ENCODE measurements at regions not wholly inside any gene's neighbourhood (a gene's known extent, or its start where the extent isn't known, plus 50 kb on each side); places are given as distances from the start of the nearest gene placed in this dataset.

DNA sequence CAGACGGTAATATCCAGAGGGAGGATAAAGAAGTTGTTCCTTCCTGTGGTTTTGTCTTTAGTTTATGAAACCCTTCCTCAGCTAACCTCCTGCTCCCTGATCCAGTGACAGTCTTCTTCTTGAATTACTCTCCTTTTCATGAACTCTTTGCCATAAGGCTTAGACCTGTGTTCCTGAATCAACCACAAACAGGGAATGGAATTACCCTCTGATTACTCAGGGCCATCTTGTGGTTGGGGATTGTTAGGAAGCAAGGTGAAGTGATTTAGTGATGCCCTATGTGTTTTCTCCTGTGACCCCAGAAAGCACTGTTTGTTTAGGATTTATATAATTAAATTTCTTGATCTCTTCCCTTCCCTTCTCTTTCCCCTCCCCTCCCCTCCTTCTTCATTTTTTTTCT is 409.1 kb downstream of the TAF11L14 start:
- DNase-seq (ENCODE audit: low spot score): no peak

DNA sequence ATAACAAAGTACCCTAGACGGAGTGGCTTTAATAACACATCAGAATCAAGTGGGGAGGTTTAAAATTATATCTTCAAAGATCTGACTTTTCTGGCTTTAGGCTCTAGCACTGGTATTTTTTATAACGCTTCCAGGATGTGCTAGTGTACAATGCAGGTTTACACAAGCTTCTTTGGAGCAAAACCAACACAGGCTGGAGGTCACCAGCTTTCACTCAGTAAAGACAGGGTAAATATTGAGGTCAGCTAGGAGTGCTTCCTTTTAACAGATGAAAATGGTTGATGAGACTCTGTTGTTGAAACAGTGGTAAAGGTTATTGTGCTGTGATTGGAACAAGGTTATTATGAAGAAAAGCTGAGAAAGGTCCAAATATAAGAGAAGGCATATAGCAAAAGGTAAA is 414.2 kb downstream of the TAF11L14 start:
- DNase-seq (ENCODE audit: low spot score): no peak

DNA sequence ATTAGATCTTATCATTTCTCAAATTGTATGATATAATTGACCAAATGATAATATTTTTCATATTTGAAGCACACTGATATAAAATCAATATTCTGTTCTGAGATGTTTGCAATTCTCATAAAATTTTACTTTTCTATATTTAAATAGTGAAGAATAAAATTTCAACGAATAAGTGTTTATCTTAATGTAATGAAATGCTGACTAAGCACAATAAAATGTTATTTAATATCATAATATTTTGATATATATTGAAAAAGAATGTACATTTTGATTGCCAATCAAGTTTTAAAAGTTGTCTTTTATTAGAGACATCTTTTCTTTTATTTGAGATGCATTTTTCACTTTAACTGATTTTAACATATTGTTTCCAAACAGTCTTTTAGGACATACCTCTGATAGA is 416.1 kb downstream of the TAF11L14 start:
- no peak for DNase-seq (ENCODE audit: low spot score)

DNA sequence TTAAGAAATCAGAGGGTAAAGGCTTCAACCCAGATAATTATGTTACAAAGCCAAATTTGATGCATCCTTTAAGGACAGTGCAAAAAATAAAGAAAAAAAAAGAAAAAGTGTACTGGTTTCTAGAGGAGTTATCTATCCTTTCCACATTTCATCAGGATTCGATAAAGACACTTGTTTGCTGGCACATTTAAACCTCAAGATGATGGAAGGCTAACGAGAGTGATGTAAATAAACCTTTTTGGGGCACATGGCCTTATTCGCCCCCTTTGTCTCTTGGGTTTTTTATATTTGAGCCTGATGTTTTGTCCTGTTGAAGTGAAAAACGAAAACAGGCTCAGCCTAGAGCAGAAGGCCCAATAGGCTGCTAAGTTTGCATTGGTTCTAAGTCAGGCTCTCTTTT is 416.5 kb downstream of the TAF11L14 start:
- DNase-seq (ENCODE audit: low spot score): no peak

DNA sequence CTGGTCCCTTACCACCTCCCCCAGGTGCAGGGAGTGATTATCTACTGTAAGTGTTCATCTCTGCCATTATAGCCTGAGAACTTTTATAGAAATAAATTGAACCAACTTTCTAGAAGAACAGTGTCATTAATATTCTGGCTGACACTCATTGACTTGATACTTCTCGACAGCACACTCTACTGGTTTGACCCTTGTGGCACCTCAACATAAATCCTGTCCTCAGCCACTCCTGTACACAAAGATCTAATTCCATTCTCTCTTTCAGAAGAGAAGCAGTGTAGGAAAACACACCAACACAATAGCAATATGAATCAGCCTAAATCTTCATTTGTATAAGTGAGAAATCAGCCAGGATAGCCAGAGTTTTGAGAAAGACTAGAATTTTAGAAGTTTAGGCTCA is 417.7 kb downstream of the TAF11L14 start:
- no peak for DNase-seq (ENCODE audit: low spot score)

DNA sequence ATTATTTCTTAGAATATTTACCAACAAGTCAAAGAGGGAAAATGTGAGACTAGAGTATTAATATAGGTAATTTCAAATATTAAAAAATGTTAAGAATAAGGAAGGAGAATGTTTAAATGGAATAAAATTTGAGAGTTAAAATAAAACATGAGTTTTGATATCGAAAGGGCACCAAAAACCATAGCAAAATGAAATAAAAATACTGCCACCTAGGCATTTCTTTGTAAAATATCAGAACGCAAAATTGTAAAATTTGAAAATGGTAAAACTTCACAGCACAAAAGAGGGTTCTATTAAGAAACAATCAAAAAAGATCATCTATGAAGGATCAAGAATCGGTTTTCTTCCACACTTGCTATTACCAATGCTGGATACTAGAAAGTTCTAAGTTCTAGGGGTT is 418.3 kb downstream of the TAF11L14 start:
- DNase-seq (ENCODE audit: low spot score): no peak

DNA sequence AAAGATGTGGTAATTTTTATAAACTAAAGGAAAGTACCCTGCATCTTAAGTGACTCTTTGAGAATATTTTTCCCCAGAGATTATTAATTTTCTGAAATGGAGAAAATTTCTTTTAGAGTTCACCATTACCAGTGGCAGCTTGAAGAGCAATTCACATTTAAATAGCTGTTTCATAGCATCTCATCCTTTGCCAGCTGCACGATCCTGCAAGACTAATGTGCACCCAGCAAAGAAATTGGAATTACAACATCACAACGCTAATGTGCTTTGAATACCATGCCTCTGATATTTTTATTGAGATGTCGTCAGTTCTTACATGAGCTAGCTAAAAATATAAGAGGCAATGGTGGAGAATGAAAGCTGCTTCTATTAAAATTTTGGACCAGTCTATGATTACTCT is 423.5 kb downstream of the TAF11L14 start:
- no peak for DNase-seq (ENCODE audit: low spot score)

DNA sequence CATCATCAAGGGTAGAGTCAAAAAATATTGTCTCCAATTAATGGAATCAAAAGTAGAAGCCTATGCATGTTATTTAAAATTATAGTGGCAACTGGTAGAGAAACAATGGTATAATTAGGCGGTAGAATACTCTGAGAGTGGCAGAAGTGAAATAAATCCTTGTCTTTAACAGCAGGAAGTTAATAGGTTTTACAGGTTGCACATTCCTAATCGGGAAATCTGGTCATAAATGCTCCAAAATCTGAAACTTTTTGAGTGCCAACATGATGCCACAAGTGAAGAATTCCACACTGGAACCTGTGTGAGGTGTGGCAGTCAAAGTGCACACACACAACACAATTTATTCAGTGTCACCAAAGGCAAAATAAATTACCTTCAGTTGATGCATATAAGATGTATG is 433.4 kb downstream of the TAF11L14 start:
- no peak for DNase-seq (ENCODE audit: low spot score)

DNA sequence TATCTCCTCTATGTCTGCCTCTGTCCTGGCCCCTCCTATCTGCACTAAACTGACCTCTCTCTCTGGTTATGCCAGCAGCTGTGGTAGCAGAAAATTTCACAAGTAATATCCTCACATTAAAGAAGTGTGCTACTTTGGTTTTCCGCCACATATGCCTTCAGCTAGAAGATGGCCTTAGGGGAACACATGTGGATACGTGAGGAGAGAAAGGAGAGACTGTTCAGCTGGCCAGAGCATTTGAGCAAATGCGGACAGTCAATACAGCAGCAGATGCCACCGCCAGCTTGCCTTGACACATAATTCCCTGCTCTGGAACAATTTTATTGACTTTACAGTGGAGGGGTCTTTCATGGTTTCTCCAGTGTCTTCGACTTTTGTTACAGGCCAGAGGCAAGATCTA is 434.6 kb downstream of the TAF11L14 start:
- DNase-seq (ENCODE audit: low spot score): no peak

DNA sequence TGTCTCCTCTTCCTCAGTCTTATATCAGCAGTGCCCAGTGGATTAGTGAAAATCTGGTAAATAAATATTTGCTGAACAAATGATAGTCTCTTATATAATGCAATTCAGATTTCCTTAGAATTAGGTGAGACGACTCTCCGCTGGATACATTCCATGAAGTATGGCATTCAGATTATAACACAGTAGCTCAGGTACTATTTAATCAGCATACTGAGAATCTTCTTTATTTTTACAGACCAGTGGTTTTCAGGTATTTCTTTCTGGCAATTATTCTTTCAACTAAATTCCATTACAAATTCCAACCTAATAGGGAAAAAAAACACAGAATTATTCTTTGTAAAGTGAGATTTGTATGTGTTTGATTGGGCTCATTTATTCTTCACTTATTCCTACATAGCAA is 435.5 kb downstream of the TAF11L14 start:
- no peak for DNase-seq (ENCODE audit: low spot score)

DNA sequence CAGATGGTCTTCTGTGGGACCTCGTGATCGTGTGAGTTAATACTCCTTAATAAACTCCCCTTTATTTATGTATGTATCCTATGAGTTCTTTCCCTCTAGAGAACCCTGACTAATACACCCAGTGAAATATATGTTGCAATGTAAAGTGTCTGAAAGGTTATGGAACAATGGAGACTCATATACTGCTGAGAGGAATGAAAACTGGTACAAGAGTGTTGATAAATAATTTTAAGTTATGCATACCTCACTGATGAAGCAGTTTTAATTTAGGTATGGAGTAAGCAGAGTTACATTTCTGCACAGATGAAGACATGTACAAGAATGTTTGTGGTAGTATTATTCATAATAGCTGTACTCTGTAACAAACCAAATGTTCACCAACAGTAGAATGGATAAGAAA is 438.3 kb downstream of the TAF11L14 start:
- no peak for DNase-seq (ENCODE audit: low spot score)

DNA sequence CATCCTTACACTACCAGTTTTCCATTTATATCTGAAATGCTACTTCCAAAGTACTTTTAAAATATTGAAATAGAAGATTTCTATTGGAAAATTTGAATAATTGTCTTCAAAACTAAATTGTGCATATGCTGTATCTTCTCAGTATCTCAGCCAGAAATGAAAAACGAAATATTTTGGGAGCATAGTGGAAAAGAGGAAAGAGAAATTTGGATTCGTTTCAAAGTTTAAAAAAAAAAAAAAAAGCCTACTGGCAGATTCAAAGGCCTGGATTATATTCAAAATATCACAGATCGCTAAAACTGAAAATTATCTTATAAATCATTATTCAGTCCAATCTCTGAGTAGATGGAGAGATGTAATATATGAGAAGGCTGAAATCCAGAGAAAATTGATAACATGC is 440.7 kb downstream of the TAF11L14 start:
- DNase-seq (ENCODE audit: low spot score): no peak

DNA sequence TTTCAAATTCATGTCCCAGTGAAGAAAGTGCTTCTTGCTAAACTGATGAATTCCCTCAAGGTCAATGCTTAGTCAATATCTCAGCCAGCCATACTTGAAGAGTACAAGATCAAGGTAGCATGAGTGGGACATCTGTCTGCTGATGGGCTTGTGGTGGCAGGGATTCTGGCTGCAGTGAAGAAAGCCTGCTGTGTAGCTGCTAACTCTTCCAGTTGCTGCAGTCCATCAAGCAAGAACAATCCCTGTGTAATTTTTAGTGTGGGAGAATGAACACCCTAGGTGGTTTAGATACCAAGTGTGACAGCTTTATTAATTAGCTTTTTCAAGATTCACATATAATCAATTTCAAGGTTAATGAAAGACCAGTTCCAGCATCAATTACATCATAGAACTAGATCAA is 443.9 kb downstream of the TAF11L14 start:
- DNase-seq (ENCODE audit: low spot score): no peak

DNA sequence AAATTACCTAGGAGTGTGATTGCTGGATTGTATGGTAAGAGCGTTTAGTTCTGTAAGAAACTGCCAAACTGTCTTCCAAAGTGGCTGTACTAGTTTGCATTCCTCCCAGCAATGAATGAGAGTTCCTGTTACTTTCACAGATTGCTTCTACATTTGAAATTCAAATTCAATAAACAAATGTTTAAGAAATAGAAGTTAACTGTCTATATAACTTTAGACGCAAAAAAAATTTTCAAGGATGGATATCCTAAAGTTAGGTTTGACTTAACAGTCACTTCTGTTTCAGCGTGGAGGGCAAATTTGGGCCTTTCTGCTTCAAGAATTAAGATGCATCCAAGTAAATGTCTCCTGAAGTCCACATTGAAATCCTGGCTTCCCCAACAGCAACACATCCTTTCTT is 445.6 kb downstream of the TAF11L14 start:
- DNase-seq (ENCODE audit: low spot score): no peak

DNA sequence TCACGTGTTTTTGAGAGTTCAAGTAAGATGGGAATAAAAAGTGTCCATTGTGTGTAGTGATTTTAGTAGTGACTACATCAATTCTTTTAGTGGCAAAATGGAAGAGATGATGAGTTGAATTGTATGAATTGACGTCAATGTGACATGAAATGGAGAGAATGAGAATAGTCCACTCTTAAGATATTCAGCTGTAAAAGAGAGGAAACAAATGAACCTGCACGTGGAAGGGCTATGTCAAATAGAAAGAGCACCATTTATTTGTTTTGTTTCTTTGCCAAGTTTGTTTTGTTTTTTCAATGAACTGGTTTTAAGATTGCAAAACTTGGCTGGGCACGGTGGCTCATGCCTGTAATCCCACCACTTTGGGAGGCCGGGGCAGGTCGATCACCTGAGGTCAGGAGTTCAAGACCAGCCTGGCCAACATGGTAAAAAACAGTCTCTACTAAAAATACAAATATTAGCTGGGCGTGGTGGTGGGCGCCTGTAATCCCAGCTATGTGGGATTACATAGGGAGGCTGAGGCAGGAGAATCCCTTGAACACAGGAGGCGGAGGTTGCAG is 453.8 kb downstream of the TAF11L14 start:
- DNase-seq (ENCODE audit: low spot score): no peak

DNA sequence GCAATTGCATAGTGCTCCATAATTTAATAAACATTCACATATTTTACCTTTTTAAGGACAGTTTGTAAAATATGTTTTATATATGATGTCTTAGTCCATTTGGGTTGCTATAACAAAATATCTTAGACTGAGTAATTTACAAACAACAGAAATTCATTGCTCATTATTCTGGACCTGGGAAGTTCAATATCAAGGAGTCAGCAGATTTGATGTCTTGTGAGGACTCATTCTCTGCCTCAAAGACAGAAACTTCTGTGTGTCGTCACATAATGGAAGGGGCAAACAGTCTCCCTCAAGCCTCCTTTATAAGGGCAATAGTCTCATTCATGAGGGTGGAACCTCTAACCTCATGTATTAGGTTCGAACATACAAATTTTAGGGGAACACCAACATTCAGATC is 455.9 kb downstream of the TAF11L14 start:
- no peak for DNase-seq (ENCODE audit: low spot score)

DNA sequence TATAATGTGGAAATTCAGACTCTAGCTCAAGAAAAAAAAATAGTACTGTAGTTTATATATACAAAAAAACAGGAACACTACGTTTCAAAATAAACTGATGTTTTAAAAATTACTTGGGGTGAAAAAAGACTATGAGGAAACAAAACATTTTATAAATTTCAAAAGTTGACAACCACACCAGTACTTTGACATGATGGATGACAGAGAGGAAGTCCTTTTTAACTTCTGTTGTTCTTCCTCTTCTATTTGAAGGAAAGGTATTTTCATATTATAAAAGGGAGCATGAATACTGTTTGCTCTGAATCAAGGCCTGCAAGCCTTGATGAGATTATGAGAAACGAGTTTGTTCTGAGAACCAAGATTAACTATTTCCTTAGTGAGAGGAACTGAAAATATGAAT is 456.9 kb downstream of the TAF11L14 start:
- no peak for DNase-seq (ENCODE audit: low spot score)

DNA sequence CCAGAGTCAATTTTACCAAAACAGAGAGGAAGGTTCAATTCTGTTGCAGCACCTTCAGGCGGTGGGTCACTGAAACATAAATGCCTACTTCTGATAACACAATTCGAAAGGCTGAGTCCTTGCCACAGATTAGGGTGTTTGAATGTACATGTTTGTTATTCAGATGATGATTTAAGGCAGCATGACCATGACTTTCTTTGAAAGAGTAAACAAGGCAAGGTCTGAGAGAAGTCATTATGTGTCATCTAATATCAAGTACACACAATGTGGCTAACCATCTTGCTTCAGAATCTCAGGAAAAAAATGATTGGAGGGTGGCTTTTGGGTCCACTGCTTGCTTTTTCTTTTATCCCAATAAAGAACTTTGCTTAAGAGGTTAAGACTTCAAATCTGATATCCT is 457.5 kb downstream of the TAF11L14 start:
- DNase-seq (ENCODE audit: low spot score): no peak

DNA sequence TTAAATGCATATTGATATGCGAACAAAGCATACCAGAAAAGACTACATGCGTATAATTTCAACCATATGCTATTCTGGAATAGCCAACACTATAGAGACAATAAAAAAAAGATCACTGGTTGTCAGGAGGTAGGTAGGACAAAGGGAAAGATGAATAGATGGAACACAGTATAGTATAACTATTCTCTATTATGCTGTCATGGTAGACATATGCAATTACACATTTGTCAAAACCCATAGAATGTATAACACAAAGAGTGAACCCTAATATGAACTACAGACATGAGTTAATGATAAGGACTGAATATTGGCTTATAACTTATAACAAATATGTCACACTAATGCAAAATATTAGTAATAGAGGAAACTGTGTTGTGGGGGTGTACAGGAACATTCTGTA is 460.8 kb downstream of the TAF11L14 start:
- DNase-seq (ENCODE audit: low spot score): no peak

DNA sequence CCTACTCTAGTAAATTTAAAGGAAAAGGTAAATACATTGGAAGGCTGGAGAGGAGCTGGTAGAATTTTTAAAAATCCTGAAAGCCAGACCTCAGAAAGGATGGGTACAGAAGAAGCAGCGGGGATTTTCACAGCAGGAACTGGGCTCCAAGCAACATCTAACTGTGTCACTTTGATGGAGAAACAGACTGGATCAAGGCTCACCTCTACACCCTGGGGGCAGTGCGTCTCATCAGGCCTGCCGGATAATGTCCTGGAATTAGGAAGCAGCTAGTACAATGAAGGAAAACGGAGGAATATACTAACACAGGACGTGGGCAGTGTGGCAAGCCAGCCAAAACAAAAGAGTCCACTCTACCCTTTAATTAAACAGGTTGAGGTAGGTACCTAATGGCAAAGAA is 463.6 kb downstream of the TAF11L14 start:
- DNase-seq (ENCODE audit: low spot score): no peak

DNA sequence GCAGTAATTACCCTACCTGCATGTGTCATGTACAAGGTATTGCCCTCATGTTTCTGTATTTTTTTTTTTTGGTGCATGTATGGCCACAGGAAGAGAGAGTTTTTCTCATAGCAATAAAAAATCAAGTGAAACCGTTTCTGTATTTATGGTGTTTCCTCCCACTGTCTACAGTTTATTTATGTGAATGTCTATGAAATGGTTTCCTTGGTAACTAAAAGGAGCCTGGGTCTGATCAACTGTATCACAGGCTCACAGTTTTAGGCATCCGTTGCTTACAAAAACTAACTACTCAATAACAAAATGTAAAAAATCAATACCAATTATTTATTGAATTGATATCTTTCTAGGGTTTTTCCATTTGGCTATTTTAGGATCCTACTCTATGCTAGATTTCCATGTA is 464.4 kb downstream of the TAF11L14 start:
- no peak for DNase-seq (ENCODE audit: low spot score)

DNA sequence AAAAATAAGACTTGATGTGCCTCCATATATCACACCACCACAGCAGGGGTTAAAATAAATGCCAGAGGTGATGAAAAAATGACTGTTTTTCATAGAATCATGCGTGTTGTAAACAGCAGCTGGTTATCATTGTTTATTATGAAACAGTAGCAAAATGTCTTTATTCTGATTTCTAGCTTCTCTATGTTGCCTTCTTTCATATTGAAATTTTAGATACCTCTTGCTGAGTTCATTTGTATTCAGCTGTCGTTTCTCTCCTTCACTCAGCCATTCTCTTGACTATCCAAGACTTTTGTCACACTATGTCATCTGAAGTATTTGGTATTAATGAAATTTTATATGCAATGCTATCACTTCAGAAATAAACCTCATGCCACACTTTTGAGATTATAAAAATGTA is 465.0 kb downstream of the TAF11L14 start:
- DNase-seq (ENCODE audit: low spot score): no peak

DNA sequence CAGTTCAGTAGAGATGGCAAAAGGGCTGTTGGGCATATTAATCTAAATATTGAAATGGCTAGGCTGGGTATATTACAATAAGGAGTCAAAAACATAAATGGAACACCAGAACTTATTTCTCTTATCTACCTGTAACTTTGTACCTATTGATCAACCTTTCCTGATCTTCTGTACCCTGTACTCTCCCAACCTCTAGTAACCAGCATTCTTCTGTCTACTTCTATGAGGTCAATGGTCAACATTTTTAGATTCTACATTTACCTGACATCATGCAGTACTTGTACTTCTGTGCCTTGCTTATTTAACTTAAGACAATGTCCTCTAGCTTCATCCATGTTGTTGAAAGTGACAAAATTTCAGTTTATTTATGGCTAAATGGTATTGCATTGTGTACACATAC is 467.3 kb downstream of the TAF11L14 start:
- DNase-seq (ENCODE audit: low spot score): no peak

DNA sequence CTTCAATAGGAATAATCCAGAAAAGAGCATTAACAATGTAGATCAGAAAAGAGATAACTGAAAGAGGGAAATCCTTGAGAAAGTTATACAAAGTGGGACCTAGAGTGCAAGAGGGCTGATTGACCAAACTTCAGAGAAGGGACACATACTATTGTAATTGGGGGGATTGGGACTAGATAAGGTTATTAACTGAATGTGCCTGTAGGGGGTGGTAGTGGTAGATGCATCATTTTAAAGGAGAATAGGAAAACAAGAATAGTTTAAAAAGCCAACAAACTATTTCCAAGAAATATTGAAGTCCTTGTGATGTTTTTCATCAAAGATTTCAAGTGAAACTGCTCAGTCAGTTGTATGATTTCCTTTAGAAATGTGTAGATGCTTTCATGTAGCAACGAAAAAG is 468.5 kb downstream of the TAF11L14 start:
- no peak for DNase-seq (ENCODE audit: low spot score)

DNA sequence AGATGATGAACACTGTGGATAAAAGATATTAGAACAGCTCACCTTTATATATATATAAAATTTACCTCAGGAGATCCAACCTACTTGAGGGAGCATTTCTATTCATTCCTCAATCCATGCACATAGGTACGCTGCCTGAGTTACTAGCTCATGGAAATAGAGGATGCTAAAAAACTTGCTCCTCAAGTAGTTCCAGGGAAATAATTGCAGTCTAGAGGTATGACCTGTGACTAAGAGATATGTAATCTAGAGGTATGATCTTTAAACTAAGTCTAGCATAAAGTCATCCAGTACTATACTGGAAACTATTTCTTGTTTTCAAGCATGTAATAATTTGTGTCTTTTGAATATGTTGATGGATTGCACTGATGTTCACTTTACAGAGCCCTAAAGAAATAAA is 471.2 kb downstream of the TAF11L14 start:
- no peak for DNase-seq (ENCODE audit: low spot score)

Data from HuH-7.5 (cell line).